K562 (cell line): ENCODE measurements at regions not wholly inside any gene's neighbourhood (a gene's known extent, or its start where the extent isn't known, plus 50 kb on each side); places are given as distances from the start of the nearest gene placed in this dataset.
A peak's percentile ranks its signal among the peaks of the same experiment; 100 is the strongest.

Experiments
- ADNP ChIP-seq: fragments of 200-800 bp; sonication (Bioruptor generic); IDR thresholded peaks from 2 replicates; pipeline ENCODE4 v1.6.1; 2016; ENCODE audit warnings: missing genetic modification characterization, missing compliant biosample characterization
- CBX3 ChIP-seq, 2 experiments: IDR thresholded peaks; 1 replicate in 1 of 2; 2 replicates in 1 of 2; pipeline ENCODE4 v1.6.1; 2012; ENCODE audit warnings: inconsistent platforms in 2 of 2, low read length in 2 of 2, borderline replicate concordance in 1 of 2, control low read depth in 1 of 2
- CCNT2 ChIP-seq: IDR thresholded peaks from 2 replicates; pipeline ENCODE4 v1.6.1; 2011; ENCODE audit warnings: borderline replicate concordance, low read depth, mild to moderate bottlenecking, moderate library complexity, mixed read lengths, low read length; ENCODE audit not compliant: insufficient read length; ENCODE audit errors: extremely low read depth
- E2F6 ChIP-seq, 2 experiments: IDR thresholded peaks; 2 replicates each; pipeline ENCODE4 v1.6.1; 2011; ENCODE audit warnings: borderline replicate concordance in 1 of 2, control low read depth in 1 of 2, low read depth in 1 of 2, low read length in 1 of 2, mild to moderate bottlenecking in 1 of 2, mixed read lengths in 1 of 2, moderate library complexity in 1 of 2; ENCODE audit not compliant: insufficient read depth in 1 of 2, insufficient read length in 1 of 2, poor library complexity in 1 of 2, severe bottlenecking in 1 of 2; ENCODE audit errors: extremely low read depth in 1 of 2
- HMGN3 ChIP-seq: IDR thresholded peaks from 2 replicates; pipeline ENCODE4 v1.6.1; 2011; ENCODE audit warnings: borderline replicate concordance, low read depth, mild to moderate bottlenecking, mixed read lengths, low read length; ENCODE audit not compliant: insufficient read length; ENCODE audit errors: extremely low read depth
- KLF16 ChIP-seq: IDR thresholded peaks from 2 replicates; pipeline ENCODE4 v1.6.1; 2016; ENCODE audit warnings: antibody characterized with exemption
- MAX ChIP-seq: sonication (generic); formaldehyde crosslinking; IDR thresholded peaks from 2 replicates; pipeline ENCODE4 v1.9.0; 2022; ENCODE audit warnings: mild to moderate bottlenecking, missing genetic modification reagents
- MCM3 ChIP-seq: fragments of 450-650 bp; IDR thresholded peaks from 2 replicates; pipeline ENCODE4 v1.6.1; 2016
- MTA1 ChIP-seq: fragments of 450-650 bp; IDR thresholded peaks from 2 replicates; pipeline ENCODE4 v1.6.1; 2017; ENCODE audit warnings: borderline replicate concordance
- MTA3 ChIP-seq: fragments of 450-650 bp; formaldehyde crosslinking; IDR thresholded peaks from 2 replicates; pipeline ENCODE4 v1.6.1; 2017; ENCODE audit warnings: mild to moderate bottlenecking, borderline replicate concordance
- MXD1 ChIP-seq: fragments of 250-450 bp; sonication (Bioruptor Pico); IDR thresholded peaks from 2 replicates; pipeline ENCODE4 v1.8.0; 2021; ENCODE audit warnings: borderline replicate concordance, mild to moderate bottlenecking, moderate library complexity; ENCODE audit not compliant: poor library complexity, severe bottlenecking
- POLR2B ChIP-seq: fragments of 450-650 bp; IDR thresholded peaks from 2 replicates; pipeline ENCODE4 v1.6.1; 2018; ENCODE audit warnings: low read depth; ENCODE audit not compliant: partially characterized antibody
- POLR2H ChIP-seq: IDR thresholded peaks from 2 replicates; pipeline ENCODE4 v1.6.1; 2016; ENCODE audit warnings: missing genetic modification characterization, low read depth, mild to moderate bottlenecking, control low read depth, missing compliant biosample characterization, moderate library complexity
- RBM15 ChIP-seq: fragments of 200-400 bp; formaldehyde crosslinking; IDR thresholded peaks from 2 replicates; pipeline ENCODE4 v1.6.1; 2018; ENCODE audit warnings: mild to moderate bottlenecking, low read length, moderate library complexity; ENCODE audit not compliant: insufficient read depth
- TSHZ1 ChIP-seq: fragments of 250-450 bp; sonication (Bioruptor Pico); IDR thresholded peaks from 2 replicates; pipeline ENCODE4 v1.4.0; 2020; ENCODE audit warnings: mild to moderate bottlenecking, moderate library complexity
- ZNF507 ChIP-seq: conservative IDR thresholded peaks from 2 replicates; pipeline ENCODE4 v1.6.1; 2017; ENCODE audit warnings: missing genetic modification characterization, missing compliant biosample characterization
- ZNF740 ChIP-seq, 3 experiments: fragments of 200-800 bp in 1 of 3; sonication (Bioruptor generic) in 1 of 3; sonication (generic) in 1 of 3; formaldehyde crosslinking in 1 of 3; IDR thresholded peaks; 2 replicates each; pipeline versions ENCODE4 v1.6.1 to v1.8.0; 2016 to 2022; ENCODE audit warnings: mild to moderate bottlenecking in 2 of 3, missing compliant biosample characterization in 2 of 3, missing genetic modification characterization in 2 of 3, missing genetic modification reagents in 1 of 3

GRCh38 chrX:130523460-130524394 is 121.9 kb downstream of the RBMX2 start (continued):
- TF ChIP-seq TSHZ1 (CRISPR knock-in tag) (no peak), MTA3 (0 out of 2 replicates have a peak, but pooled peaks have one; percentile 33), MXD1 (CRISPR knock-in tag) (no peak), KLF16 (no peak), POLR2H (no peak), MTA1 (0 out of 2 replicates have a peak, but pooled peaks have one; percentile 33), POLR2B (no peak), CCNT2 (no peak), MAX (CRISPR knock-in tag) (peak; percentile 56; the same call in 1 of the 2 replicates), MCM3 (no peak), HMGN3 (peak; percentile 23), ZNF507 (tag) (no peak), ZNF740 (CRISPR knock-in tag; IDR thresholded peaks at IDR 0.05) (no peak), ZNF740 (tag; IDR thresholded peaks at IDR 0.05) (no peak), ADNP (tag) (no peak), CBX3 (IDR thresholded peaks at IDR 0.05; ENCODE audit: borderline replicate concordance in 1 of 2, low read length in 2 of 2) (peak in 1 of 2 experiments; percentile 8; a peak in 1 of 3 replicates), E2F6 (IDR thresholded peaks at IDR 0.05; ENCODE audit: borderline replicate concordance in 1 of 2, extremely low read depth in 1 of 2, insufficient read depth in 1 of 2, insufficient read length in 1 of 2, low read depth in 1 of 2, low read length in 1 of 2, poor library complexity in 1 of 2, severe bottlenecking in 1 of 2) (peak; percentile 55 to 64), RBM15 (no peak)
